Limb (tissue), 2 donors: ENCODE measurements at regions not wholly inside any gene's neighbourhood (a gene's known extent, or its start where the extent isn't known, plus 50 kb on each side); places are given as distances from the start of the nearest gene placed in this dataset.
A peak's percentile ranks its signal among the peaks of the same experiment; 100 is the strongest.
"Not testable (repeated sequence)": the region's sequence is repeated elsewhere in the genome, so short reads cannot be mapped to it uniquely, and the experiment has no call there.

Experiments
- DNase-seq, 2 donors: peaks; one replicate each; pipeline ENCODE4 v3.0.0-alpha.2; 2016; ENCODE audit errors: extremely low spot score in 2 of 2

GRCh38 chr5:74500110-74500917, 140.2 kb downstream of the ENC1 start:
- no peak for DNase-seq

- peak in 1 of 2 donors; percentile 20 for DNase-seq
Observed at GRCh38 chr5:74499256-74500050, 141.1 kb downstream of the ENC1 start.

GRCh38 chr5:74497706-74498105, 142.8 kb downstream of the ENC1 start:
- no peak for DNase-seq

GRCh38 chr5:74493411-74493810, 147.1 kb downstream of the ENC1 start:
- DNase-seq, result no peak

GRCh38 chr5:74492230-74492629, 148.3 kb downstream of the ENC1 start:
- no peak for DNase-seq

GRCh38 chr5:74491586-74491985, 148.9 kb downstream of the ENC1 start:
- DNase-seq, result no peak

GRCh38 chr5:74490814-74491213, 149.7 kb downstream of the ENC1 start:
- no peak for DNase-seq

- no peak for DNase-seq
Observed at GRCh38 chr5:74482990-74483389, 157.5 kb downstream of the ENC1 start.

GRCh38 chr5:74482523-74482922, 158.0 kb downstream of the ENC1 start:
- DNase-seq, result no peak

GRCh38 chr5:74481357-74481756, 159.2 kb downstream of the ENC1 start:
- not testable (repeated sequence) for DNase-seq

- DNase-seq, result no peak
Observed at GRCh38 chr5:74480201-74480600, 160.3 kb downstream of the ENC1 start.

GRCh38 chr5:74478328-74478727, 162.2 kb downstream of the ENC1 start:
- DNase-seq, result no peak

- DNase-seq, result no peak
Observed at GRCh38 chr5:74477761-74478160, 162.8 kb downstream of the ENC1 start.

- DNase-seq, result no peak
Observed at GRCh38 chr5:74476819-74477453, 163.6 kb downstream of the ENC1 start.

- DNase-seq, result no peak
Observed at GRCh38 chr5:74476046-74476818, 164.3 kb downstream of the ENC1 start.

- no peak for DNase-seq
Observed at GRCh38 chr5:74471875-74472274, 168.7 kb downstream of the ENC1 start.

- no peak for DNase-seq
Observed at GRCh38 chr5:74469234-74469994, 171.1 kb downstream of the ENC1 start.

- DNase-seq, result no peak
Observed at GRCh38 chr5:74468421-74468820, 172.1 kb downstream of the ENC1 start.

GRCh38 chr5:74465724-74466123, 174.8 kb downstream of the ENC1 start:
- no peak for DNase-seq

GRCh38 chr5:74464512-74465209, 175.9 kb downstream of the ENC1 start:
- DNase-seq, result no peak
